GM04503 (cell line): ENCODE measurements at regions not wholly inside any gene's neighbourhood (a gene's known extent, or its start where the extent isn't known, plus 50 kb on each side); places are given as distances from the start of the nearest gene placed in this dataset.

Experiments
- DNase-seq: peaks from one replicate; pipeline ENCODE4 v3.0.0-alpha.2; 2012; ENCODE audit warnings: low read depth

GRCh38 chr14:101405171-101405883 lies 156.0 kb upstream of the DIO3 start:
- no peak for DNase-seq

- no peak for DNase-seq
Measured at GRCh38 chr14:101406921-101407320, 154.4 kb upstream of the DIO3 start.

GRCh38 chr14:101407328-101407727 lies 154.0 kb upstream of the DIO3 start:
- no peak for DNase-seq

GRCh38 chr14:101408077-101408831 lies 153.0 kb upstream of the DIO3 start:
- peak; percentile 51 for DNase-seq

- DNase-seq = no peak
Measured at GRCh38 chr14:101409006-101409543, 152.2 kb upstream of the DIO3 start.

GRCh38 chr14:101410126-101410525 lies 151.2 kb upstream of the DIO3 start:
- no peak for DNase-seq

- no peak for DNase-seq
Measured at GRCh38 chr14:101411151-101411550, 150.1 kb upstream of the DIO3 start.

GRCh38 chr14:101411779-101412178 lies 149.5 kb upstream of the DIO3 start:
- no peak for DNase-seq

GRCh38 chr14:101412739-101413138 lies 148.6 kb upstream of the DIO3 start:
- no peak for DNase-seq

GRCh38 chr14:101417434-101417833 lies 143.9 kb upstream of the DIO3 start:
- DNase-seq = no peak

- DNase-seq = no peak
Measured at GRCh38 chr14:101418601-101419000, 142.7 kb upstream of the DIO3 start.

GRCh38 chr14:101426466-101426865 lies 134.8 kb upstream of the DIO3 start:
- DNase-seq = no peak

- DNase-seq = no peak
Measured at GRCh38 chr14:101428409-101428808, 132.9 kb upstream of the DIO3 start.

- DNase-seq = no peak
Measured at GRCh38 chr14:101435546-101435945, 125.7 kb upstream of the DIO3 start.

- DNase-seq = no peak
Measured at GRCh38 chr14:101439023-101439422, 122.3 kb upstream of the DIO3 start.

GRCh38 chr14:101440496-101440895 lies 120.8 kb upstream of the DIO3 start:
- DNase-seq = no peak

GRCh38 chr14:101441710-101442109 lies 119.6 kb upstream of the DIO3 start:
- no peak for DNase-seq

- DNase-seq = no peak
Measured at GRCh38 chr14:101442451-101442850, 118.8 kb upstream of the DIO3 start.

- DNase-seq = peak; percentile 27
Measured at GRCh38 chr14:101444116-101444515, 117.2 kb upstream of the DIO3 start.

- no peak for DNase-seq
Measured at GRCh38 chr14:101445278-101445677, 116.0 kb upstream of the DIO3 start.

- no peak for DNase-seq
Measured at GRCh38 chr14:101446387-101446969, 114.8 kb upstream of the DIO3 start.

- no peak for DNase-seq
Measured at GRCh38 chr14:101449114-101449513, 112.2 kb upstream of the DIO3 start.

GRCh38 chr14:101451166-101451565 lies 110.1 kb upstream of the DIO3 start:
- DNase-seq = no peak
